ENCODE measurements at regions not wholly inside any gene's neighbourhood (a gene's known extent, or its start where the extent isn't known, plus 50 kb on each side); places are given as distances from the start of the nearest gene placed in this dataset.

DNA sequence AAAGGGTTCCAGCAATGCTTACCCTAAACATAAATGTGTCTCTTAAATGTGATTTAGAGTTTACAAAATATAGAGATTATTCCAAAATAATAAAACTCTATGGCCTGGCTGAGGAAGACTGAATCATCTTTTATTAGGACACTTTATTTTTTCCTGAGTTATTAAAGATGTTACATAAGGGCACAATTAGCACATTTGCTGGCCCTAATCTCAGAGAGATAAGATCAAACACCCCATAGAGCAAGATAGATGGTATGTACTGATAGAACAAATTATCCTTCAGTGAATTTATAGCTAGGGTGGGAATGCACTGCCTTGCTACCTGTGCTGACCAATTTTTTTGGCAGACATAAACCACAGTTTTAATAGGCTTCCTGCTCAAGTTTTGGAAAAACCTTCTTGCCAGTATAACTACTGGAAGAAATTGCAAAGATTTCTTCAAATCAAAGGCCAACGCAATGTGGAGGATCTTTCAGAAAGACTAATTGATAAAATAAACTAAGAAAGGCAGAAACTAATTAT, 367.1 kb upstream of the MPDZ start:
- TF ChIP-seq POLR2A (IDR thresholded peaks at IDR 0.05; ENCODE audit: low read depth) (no peak), POLR2AphosphoS5 (IDR thresholded peaks at IDR 0.05) (no peak), EP300 (IDR thresholded peaks at IDR 0.05) (no peak)
- TF ChIP-seq, protein P1, sequence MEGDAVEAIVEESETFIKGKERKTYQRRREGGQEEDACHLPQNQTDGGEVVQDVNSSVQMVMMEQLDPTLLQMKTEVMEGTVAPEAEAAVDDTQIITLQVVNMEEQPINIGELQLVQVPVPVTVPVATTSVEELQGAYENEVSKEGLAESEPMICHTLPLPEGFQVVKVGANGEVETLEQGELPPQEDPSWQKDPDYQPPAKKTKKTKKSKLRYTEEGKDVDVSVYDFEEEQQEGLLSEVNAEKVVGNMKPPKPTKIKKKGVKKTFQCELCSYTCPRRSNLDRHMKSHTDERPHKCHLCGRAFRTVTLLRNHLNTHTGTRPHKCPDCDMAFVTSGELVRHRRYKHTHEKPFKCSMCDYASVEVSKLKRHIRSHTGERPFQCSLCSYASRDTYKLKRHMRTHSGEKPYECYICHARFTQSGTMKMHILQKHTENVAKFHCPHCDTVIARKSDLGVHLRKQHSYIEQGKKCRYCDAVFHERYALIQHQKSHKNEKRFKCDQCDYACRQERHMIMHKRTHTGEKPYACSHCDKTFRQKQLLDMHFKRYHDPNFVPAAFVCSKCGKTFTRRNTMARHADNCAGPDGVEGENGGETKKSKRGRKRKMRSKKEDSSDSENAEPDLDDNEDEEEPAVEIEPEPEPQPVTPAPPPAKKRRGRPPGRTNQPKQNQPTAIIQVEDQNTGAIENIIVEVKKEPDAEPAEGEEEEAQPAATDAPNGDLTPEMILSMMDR (IDR thresholded peaks at IDR 0.05) = no peak

Data from esophagus muscularis mucosa (tissue), 4 donors.